HG02943 (cell line): ENCODE measurements at regions not wholly inside any gene's neighbourhood (a gene's known extent, or its start where the extent isn't known, plus 50 kb on each side); places are given as distances from the start of the nearest gene placed in this dataset.

Experiments used
- ATAC-seq: cut with Tn5 transposase; IDR thresholded peaks from one replicate; pipeline ENCODE4 v1.9.1; 2021; ENCODE audit warnings: mild to moderate bottlenecking, low read depth, moderate library complexity; ENCODE audit not compliant: unreplicated experiment

- ATAC-seq = no peak
Measured at GRCh38 chr6:106035655-106036054, 50.5 kb upstream of the PRDM1 start.

GRCh38 chr6:106033806-106034205 is 52.3 kb upstream of the PRDM1 start:
- no peak for ATAC-seq

GRCh38 chr6:106027758-106028157 is 58.4 kb upstream of the PRDM1 start:
- ATAC-seq = no peak

GRCh38 chr6:106026748-106027715 is 59.1 kb upstream of the PRDM1 start:
- ATAC-seq = no peak

GRCh38 chr6:106025655-106026054 is 60.5 kb upstream of the PRDM1 start:
- ATAC-seq = no peak

- no peak for ATAC-seq
Measured at GRCh38 chr6:106022801-106023200, 63.3 kb upstream of the PRDM1 start.

GRCh38 chr6:106017454-106017853 is 68.7 kb upstream of the PRDM1 start:
- ATAC-seq = no peak

GRCh38 chr6:106014955-106015354 is 71.2 kb upstream of the PRDM1 start:
- ATAC-seq = no peak

GRCh38 chr6:106011476-106011875 is 74.7 kb upstream of the PRDM1 start:
- no peak for ATAC-seq

- ATAC-seq = no peak
Measured at GRCh38 chr6:106005954-106006353, 80.2 kb upstream of the PRDM1 start.

GRCh38 chr6:106005013-106005412 is 81.1 kb upstream of the PRDM1 start:
- ATAC-seq = no peak

- no peak for ATAC-seq
Measured at GRCh38 chr6:106003268-106003987, 82.7 kb upstream of the PRDM1 start.

GRCh38 chr6:106002005-106002404 is 84.1 kb upstream of the PRDM1 start:
- ATAC-seq = no peak

GRCh38 chr6:106000935-106001334 is 85.2 kb upstream of the PRDM1 start:
- no peak for ATAC-seq

GRCh38 chr6:105997482-105997881 is 88.7 kb upstream of the PRDM1 start:
- ATAC-seq = no peak

- ATAC-seq = no peak
Measured at GRCh38 chr6:105995391-105995865, 90.7 kb upstream of the PRDM1 start.

- ATAC-seq = no peak
Measured at GRCh38 chr6:105994591-105995390, 91.3 kb upstream of the PRDM1 start.

GRCh38 chr6:105994118-105994590 is 92.0 kb upstream of the PRDM1 start:
- ATAC-seq = no peak

- no peak for ATAC-seq
Measured at GRCh38 chr6:105993341-105994117, 92.6 kb upstream of the PRDM1 start.
